ENCODE measurements at regions not wholly inside any gene's neighbourhood (a gene's known extent, or its start where the extent isn't known, plus 50 kb on each side); places are given as distances from the start of the nearest gene placed in this dataset.

DNA sequence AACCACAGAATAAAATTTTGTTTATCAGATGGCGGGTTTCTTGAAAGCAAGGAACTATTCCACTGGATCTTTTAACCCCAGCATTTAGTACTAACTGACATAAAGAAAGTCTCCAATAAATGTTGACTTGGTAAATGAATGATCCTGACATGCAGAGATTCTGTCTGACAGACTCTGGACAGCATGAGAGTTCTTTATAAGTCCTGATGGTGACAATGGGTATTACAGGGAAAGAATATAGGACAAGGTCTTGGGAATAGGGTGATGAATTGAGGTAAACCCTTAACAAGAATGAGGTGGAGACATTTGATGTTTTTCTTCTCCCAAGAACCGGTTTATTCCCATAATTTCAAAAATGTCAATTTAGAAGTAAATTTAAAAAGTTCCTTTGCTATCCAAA, 453.9 kb downstream of the TUSC1 start:
- DNase-seq (ENCODE audit: low spot score, unreplicated experiment): no peak
- H3K27ac Mint-ChIP-seq: no peak overlapping the region
- no peak overlapping the region for H3K4me3 Mint-ChIP-seq (ENCODE audit: low read depth)
- no peaks in the 10 kb centered on the region for H3K27me3 Mint-ChIP-seq
- no peaks in the 10 kb centered on the region for H3K36me3 Mint-ChIP-seq (ENCODE audit: insufficient read depth)
- H3K4me1 Mint-ChIP-seq (ENCODE audit: low read depth): no peaks in the 10 kb centered on the region
- peaks cover 3% of the 10 kb centered on the region for H3K9me3 Mint-ChIP-seq (ENCODE audit: low read depth)
- TF ChIP-seq, protein P1, sequence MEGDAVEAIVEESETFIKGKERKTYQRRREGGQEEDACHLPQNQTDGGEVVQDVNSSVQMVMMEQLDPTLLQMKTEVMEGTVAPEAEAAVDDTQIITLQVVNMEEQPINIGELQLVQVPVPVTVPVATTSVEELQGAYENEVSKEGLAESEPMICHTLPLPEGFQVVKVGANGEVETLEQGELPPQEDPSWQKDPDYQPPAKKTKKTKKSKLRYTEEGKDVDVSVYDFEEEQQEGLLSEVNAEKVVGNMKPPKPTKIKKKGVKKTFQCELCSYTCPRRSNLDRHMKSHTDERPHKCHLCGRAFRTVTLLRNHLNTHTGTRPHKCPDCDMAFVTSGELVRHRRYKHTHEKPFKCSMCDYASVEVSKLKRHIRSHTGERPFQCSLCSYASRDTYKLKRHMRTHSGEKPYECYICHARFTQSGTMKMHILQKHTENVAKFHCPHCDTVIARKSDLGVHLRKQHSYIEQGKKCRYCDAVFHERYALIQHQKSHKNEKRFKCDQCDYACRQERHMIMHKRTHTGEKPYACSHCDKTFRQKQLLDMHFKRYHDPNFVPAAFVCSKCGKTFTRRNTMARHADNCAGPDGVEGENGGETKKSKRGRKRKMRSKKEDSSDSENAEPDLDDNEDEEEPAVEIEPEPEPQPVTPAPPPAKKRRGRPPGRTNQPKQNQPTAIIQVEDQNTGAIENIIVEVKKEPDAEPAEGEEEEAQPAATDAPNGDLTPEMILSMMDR (IDR thresholded peaks at IDR 0.05; ENCODE audit: unreplicated experiment): peak; percentile 16

DNA sequence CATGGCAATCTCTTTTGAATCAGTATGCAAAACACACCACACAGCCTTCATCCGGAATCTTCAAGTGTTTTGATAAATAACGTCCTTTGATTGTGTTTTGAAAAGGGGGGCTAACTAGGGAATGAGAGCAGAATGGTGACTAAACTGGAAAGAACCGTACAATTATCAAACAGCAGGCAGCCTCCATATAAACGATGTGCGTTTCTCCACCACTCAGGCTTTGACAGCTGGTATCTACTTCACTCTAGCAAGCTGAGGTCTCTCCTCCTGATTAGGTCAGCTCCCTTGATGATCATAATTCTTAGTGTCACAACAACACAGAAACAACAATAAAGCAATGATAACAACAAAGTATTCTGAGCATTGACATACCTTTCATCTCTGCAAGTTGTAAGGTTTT, 465.9 kb downstream of the TUSC1 start:
- H3K4me1 Mint-ChIP-seq (ENCODE audit: low read depth): peaks cover 2% of the 10 kb centered on the region
- TF ChIP-seq, protein P1 (IDR thresholded peaks at IDR 0.05; ENCODE audit: unreplicated experiment): no peak
- H3K9me3 Mint-ChIP-seq (ENCODE audit: low read depth): no peaks in the 10 kb centered on the region
- H3K27me3 Mint-ChIP-seq: no peaks in the 10 kb centered on the region
- H3K36me3 Mint-ChIP-seq (ENCODE audit: insufficient read depth): no peaks in the 10 kb centered on the region
- H3K4me3 Mint-ChIP-seq (ENCODE audit: low read depth): no peak overlapping the region
- DNase-seq (ENCODE audit: low spot score, unreplicated experiment): no peak
- H3K27ac Mint-ChIP-seq: no peak overlapping the region

DNA sequence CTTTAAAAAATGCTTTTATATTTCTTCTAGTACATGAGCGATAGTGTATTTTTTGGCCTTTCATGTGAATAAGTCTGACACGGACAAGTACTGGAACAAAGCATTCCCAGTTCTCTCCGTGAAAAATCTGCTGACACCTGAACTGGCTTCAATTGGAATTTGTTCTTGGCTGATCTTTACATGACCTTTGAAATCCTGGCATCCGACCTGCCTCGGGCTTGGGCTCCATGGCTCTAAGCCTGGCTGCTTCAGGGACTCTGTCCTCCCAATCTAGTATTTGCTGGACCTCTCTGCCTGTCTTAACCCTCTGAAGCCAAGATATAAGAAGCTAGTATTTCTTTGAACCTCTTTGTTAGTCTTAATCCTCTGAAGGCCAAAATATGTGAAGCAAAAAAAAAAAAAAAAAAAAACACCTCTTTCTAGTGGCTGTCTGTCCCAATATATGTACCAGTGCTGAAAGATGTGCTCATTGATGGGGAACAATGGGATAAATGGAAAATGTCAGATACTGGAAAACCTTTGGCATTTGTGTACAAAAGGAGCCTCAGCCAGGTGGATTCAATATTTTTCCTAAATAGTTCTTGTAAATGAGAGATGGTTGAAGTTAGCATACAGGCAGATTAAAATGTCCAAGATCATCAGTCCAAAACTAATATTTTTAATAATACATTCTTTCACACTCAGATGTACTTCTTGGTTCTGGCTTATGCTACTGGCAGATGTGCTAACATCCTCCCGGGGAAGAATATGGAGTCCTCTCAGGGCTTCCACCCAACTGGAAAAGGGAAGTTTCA, 470.6 kb downstream of the TUSC1 start:
- Mint-ChIP-seq H3K27me3 (no peaks in the 10 kb centered on the region), H3K27ac (no peak overlapping the region), H3K4me3 (ENCODE audit: low read depth) (no peak overlapping the region), H3K4me1 (ENCODE audit: low read depth) (peaks cover 2% of the 10 kb centered on the region), H3K9me3 (ENCODE audit: low read depth) (no peaks in the 10 kb centered on the region), H3K36me3 (ENCODE audit: insufficient read depth) (no peaks in the 10 kb centered on the region)
- no peak for DNase-seq (ENCODE audit: low spot score, unreplicated experiment)
- TF ChIP-seq, protein P1 (IDR thresholded peaks at IDR 0.05; ENCODE audit: unreplicated experiment): no peak

- no peaks in the 10 kb centered on the region for H3K36me3 Mint-ChIP-seq (ENCODE audit: insufficient read depth)
- TF ChIP-seq, protein P1 (IDR thresholded peaks at IDR 0.05; ENCODE audit: unreplicated experiment): no peak
- no peak overlapping the region for H3K4me3 Mint-ChIP-seq (ENCODE audit: low read depth)
- H3K27ac Mint-ChIP-seq: no peak overlapping the region
- H3K9me3 Mint-ChIP-seq (ENCODE audit: low read depth): no peaks in the 10 kb centered on the region
- no peaks in the 10 kb centered on the region for H3K27me3 Mint-ChIP-seq
- no peak for DNase-seq (ENCODE audit: low spot score, unreplicated experiment)
- H3K4me1 Mint-ChIP-seq (ENCODE audit: low read depth): peaks cover 2% of the 10 kb centered on the region
These were observed 472.2 kb downstream of the TUSC1 start for GRCh38 chr9:25206027-25206426.

DNA sequence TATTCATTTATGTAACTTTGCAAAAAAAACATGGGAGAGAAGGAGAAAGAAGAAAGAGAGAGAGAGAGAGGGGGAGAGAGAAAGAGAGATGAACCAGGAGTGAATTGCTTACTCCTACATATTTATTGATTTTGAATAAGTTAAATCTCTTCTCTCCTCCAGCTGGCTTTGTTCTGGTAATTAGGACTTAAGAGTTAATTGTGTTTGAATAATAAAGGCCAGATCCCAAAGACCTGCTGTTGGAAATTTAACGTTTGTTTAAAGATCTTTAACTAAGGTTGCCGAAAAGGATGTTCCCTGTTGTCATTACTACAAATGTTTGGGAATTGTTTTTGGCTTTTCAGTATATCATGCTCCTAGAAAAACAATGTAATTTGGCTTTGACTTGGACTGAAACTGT, 473.0 kb downstream of the TUSC1 start:
- H3K27ac Mint-ChIP-seq: no peak overlapping the region
- no peaks in the 10 kb centered on the region for H3K9me3 Mint-ChIP-seq (ENCODE audit: low read depth)
- no peak overlapping the region for H3K4me3 Mint-ChIP-seq (ENCODE audit: low read depth)
- H3K27me3 Mint-ChIP-seq: no peaks in the 10 kb centered on the region
- DNase-seq (ENCODE audit: low spot score, unreplicated experiment): no peak
- TF ChIP-seq, protein P1 (IDR thresholded peaks at IDR 0.05; ENCODE audit: unreplicated experiment): no peak
- H3K4me1 Mint-ChIP-seq (ENCODE audit: low read depth): peaks cover 2% of the 10 kb centered on the region
- no peaks in the 10 kb centered on the region for H3K36me3 Mint-ChIP-seq (ENCODE audit: insufficient read depth)
